ENCODE measurements at regions not wholly inside any gene's neighbourhood (a gene's known extent, or its start where the extent isn't known, plus 50 kb on each side); places are given as distances from the start of the nearest gene placed in this dataset.
"Not testable (repeated sequence)": the region's sequence is repeated elsewhere in the genome, so short reads cannot be mapped to it uniquely, and the experiment has no call there.

DNA sequence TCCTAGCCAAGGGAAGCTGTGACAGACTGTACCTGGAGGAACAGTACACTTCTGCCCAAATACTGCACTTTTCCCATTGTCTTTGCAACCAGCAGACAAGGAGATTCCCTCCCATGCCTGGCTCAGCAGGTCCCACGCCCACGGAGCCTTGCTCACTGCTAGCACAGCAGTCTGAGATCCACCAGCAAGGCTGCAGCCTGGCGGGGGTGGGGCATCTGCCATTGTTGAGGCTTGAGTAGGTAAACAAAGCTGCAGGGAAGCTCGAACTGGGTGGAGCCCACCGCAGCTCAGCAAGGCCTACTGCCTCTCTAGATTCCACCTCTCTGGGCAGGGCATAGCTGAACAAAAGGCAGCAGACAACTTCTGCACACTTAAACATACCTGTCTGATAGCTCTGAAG lies 268.9 kb downstream of the OSR1 start:
- not testable (repeated sequence) for DNase-seq

DNA sequence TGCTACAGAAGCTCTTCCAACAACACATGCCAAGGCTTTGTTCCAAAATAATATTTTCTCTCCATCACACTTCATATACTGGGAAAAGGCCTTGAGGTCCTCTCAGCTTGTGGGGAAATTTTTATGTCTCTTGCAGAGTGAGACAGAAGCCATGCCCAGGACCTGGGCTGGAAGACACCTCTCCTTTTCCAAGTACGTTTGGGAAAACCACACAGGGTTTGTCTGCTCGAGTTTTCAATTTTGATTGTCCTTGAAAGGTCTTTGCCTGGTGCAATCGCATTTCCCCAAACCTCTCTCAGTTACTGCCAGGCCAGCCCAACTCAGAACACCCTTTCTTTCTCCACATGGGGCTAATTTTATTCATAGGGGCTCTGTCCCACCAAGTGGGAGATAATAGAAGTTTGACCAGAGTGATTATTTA lies 272.2 kb downstream of the OSR1 start:
- DNase-seq, result no peak

DNA sequence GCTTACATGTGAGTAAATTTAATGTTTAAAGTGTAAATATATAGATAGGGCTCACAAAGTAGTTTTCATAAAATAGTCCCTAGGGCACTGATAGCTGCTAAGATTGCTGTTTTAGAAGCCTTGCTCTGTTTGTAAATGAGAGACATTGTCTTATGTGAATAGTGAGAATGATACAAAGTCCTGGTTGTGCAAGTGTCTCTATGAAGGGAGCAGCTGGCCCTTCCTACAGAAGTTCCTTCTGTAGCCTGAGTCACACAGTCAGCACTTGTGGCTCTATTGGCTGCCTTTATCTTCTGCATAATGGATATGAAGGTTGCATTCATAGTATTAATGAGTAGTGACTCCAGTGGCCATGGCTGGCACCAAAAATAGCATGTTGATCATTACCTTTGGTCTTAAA lies 279.7 kb downstream of the OSR1 start:
- DNase-seq, result no peak

DNA sequence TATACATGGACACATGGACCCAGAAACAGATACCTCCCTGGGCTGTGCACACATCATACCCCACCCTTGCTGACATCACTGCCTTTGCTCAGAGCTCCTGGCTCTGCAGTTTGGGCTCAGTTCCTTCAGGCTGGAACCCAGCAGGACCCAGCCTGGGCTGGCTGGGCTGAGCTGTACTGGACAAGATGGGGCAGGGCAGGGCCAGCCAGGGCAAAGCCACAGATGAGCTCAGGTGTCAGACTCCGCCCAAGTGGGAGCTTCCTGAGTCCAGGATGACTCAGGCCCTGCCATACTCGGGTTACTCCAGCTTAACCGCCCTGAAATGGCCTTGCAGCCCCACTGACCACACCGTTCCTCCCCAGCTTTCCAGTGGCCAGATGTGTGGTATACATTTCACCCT lies 284.9 kb downstream of the OSR1 start:
- DNase-seq, result peak; percentile 18

DNA sequence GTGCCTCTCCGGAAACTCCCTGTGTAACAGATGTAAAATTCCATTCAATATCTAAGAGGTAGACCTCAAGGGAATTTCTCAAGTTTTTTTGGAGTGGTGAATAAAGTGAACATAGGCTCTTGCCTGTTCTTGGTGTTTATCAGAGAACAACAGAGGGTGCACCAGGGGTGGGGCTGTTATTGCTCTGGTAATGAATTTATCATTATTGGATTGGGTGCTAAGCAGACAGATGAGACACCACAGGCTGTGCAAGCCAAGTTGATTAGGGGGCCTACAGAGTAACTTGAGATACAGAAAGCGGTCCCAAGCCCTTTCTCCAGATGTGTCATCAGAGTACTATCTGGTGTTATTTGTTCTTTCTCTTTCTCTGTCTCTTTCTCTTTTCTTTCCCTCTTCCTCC lies 286.3 kb downstream of the OSR1 start:
- peak; percentile 96 for DNase-seq

DNA sequence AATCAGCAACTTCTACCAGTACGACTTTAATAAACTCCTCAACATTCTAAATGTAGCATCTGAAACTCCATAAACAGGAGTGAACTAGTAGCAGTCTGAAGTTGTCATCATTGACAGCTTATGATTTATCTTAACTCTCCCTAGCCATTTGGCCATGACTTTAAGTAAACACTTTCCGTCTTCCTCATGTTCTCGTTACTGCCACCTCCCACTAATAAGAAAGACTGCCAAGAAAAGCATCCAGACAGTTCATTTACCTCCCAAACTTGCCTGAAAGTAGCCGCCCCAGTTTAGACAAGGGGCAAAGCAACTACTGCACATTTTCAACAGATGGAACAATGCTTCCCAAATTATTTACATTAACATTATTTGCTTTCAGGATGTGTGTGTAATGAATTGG lies 287.5 kb downstream of the OSR1 start:
- DNase-seq, result no peak

DNA sequence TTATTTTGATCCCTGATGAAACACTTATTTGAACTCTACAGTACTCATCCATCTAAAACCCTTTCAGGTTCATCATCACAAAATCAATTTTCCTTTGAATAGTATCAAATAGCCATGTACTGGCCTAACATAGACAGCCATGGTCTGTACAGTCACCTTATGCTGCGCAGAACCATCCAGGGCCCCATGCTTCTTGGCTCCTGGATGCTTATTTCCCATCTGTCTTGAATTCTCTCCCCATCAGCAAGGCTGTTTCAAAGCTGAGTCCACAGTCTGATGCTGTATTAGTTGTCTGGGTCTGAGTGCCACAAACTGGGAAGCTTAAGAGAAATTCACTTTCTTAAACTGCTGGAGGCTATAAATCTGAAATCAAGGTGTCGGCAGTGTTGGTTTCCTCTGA lies 290.2 kb downstream of the OSR1 start:
- peak; percentile 82 for DNase-seq

DNA sequence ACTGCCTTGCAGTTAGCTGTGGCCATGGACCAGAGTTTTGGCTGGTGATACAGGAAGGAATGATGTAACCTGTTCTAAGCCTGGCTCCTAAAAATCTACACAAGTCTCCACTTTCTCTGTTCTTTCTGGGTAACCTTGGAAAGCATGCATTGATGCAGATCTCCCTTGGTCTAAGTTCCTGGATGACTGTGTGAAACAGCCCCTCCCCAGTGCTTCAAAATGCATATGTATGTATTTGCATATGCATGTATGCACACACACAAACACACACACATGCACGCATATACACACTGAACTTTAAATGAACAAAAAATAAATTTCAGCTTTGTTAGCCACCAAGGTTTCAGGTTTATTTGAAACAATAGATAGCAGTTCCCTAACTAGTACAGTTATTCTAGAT lies 296.1 kb downstream of the OSR1 start:
- no peak for DNase-seq

DNA sequence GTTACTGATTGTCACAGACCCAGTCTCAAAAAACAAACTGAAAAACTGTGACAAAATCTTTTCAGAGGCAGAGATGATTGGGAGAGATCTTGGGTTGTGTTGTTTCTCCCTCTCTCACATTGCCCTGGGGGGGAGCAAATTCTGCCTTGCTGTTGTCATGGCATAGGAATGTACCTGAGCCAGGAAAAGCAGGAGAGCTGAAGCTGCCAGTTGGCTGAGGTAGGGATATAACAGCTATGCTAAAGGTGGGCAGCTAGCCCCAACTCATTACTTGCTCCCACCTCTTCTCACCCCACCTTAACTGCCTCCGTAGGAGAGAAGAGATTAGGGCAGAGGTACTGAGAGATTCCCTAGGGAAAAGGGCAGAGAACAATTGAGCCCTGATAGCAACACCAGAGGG lies 299.3 kb downstream of the OSR1 start:
- DNase-seq, result peak; percentile 32

DNA sequence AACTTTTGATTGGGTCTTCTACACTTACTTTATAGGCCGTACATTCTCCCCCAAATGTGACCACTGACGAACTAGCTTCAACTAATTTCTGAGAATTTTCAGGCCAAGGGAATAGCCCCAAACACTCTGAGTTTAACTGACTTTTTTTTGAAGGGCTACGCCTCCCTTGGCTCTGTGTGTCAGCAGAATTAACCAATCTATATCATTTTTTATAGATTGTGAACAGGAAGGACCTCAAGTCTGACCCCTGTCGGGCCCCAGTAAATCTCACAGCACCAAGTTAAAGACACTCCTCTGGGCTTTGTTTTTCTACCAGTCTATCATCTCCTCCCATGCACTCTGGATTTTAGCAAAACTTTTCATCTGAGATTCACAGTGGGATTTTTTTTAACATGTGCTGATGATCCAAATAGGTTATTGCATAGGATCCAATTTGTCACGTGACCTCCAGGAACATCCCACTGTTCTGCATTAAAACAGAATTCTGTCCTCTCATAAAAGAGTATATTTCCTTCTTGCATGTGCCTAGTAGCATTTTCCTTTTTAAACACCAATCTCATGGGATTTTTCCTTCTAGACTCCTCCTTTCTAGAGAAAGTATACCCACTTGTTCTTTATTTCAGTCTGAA lies 307.1 kb downstream of the OSR1 start:
- no peak for DNase-seq

DNA sequence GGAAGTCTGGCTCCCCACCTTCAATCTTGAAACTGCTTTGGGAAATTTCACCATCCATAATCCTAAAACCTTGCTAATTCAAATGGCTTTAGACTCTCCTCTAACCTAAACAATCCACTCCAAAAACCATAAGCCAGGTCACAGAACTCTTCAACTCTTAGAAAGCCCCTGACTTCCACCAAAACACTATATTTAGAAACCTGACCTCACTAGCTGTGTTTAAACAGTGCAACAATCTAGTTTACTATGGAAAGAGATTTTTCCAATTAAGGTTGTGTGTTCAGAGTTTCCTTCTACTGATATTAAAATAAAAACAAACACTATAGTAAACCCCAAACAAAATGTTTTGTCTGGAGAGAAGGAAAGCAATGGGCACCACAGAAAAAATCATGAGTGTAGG lies 308.1 kb downstream of the OSR1 start:
- no peak for DNase-seq

DNA sequence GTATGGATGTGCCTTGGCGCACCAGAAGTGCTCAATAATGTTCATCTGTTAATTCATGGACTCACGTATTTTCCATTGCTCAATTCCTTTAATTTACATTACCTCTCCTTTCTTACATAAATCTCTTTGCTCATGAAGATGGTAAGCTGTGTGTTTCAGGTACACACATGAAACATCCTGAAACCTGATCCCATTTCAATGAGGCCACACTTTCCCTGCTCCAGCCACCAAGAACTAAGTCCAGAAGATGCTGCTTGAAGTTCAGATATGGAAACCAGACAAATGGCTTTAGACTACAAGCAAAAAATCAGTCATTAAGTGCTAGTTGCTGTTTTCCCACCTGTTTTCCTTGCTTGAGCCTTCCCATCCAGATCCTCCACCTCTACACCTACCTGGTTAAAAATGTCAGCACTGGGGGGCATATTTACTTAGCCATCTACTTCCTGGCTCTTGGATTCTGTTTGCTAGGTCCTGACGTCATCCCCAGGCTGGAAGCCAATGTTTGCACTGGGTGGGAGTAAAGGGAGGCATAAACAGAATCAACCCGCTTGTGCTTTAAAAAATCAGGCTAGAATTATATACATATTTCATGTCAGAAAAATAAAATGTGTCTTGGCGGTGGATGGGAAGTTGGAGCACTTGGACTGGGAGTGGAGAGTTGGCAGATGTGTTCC lies 309.7 kb downstream of the OSR1 start:
- no peak for DNase-seq

DNA sequence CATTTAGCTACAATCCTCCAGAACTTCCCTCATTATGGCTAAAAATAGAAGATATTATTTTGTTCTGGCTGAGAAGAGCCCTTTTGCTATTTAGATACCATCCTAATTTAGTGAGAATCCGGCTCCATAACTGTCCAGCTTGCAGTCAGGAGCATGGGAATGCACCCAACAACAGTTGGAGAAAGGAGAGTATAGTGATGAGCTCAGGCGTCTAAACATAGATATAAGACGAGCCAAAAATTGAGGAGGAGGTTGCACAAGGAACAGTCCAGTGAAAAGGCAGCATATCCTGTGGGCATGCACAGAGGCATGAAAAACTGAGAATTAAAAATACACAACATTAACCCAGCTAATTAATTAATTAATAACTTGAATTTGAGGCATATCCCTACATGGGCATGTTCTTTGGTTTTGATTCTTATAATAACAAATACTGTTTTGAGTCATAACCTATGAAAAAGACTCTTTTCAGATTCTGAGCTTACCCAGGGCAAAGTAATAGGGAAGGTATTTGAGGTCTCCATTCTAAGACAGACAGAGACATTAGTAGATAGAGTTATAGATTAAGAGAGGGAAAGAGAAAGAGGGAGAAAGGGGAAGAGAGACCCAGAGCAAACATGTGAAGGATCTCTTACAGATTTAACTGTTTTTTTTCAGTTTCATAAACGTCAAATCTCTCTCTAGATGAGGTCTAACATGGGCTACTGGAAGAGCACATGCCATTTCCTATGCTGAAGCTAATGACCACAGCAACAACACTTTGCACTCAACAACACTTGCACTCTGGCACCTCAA lies 311.2 kb downstream of the OSR1 start:
- DNase-seq, result no peak

DNA sequence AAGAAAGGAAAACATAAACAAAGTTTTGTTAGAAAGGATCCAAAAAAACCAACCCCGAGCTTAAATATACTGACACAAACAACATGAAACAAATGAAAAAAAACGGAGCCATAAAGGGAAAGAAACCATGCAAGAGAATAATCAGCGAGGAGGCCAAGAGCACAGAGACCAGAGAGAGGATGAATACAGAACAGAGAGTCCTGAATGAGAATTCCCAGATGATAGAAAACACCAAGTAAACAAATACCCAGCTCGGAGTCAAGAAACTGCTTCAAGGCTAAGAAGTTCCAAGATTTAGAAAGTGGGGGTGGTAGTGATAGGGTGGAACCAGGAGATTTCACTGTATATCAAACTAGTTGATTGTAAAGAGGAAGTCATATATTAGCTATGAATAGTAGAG lies 313.3 kb downstream of the OSR1 start:
- no peak for DNase-seq

DNA sequence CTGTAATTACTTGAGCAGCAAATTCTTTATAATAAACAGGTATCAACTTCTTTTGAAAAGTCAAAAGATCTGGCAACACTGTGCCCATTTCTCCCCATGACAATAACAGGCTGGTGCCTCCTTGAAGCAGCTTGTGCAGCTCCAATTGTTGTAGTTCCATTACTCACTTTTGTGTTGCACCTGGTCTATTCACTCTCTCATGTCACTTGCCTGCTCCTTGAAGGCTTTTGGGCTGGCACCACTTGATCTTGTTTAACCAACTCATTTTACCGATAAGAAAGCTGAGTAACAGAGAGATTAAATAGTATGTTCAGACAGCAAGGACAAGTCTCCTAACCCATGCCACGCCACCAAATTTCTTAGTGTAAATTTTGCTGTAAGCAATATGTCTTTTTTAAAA lies 314.5 kb downstream of the OSR1 start:
- DNase-seq, result no peak

DNA sequence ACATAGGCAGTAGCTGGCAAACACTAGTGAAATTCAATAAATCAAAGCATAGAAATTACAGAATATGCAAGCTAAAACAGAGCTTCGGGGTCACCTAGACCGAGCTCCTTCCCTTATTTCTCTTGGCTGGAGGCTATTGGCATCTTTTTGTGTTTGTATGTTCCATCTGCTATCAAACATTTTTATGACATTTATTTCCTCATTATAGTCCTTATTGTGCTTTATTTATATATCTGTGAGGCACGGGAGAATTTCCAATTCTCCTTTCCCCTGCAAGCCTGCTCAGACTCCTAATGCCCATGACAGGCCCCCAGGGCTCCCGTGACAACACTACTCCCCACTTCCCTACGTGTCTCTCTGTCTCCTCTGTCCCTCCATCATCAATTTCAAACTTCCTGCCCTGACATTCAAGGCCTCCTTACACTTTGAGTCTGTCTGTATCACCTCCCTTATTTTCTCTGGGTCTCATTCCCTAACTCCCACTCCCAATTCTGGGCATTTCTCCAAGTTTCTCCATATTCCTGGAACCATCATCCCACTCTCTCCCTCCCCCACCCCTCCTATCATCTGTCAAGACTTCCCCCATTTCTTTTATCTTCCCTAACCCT lies 316.9 kb downstream of the OSR1 start:
- DNase-seq, result no peak

DNA sequence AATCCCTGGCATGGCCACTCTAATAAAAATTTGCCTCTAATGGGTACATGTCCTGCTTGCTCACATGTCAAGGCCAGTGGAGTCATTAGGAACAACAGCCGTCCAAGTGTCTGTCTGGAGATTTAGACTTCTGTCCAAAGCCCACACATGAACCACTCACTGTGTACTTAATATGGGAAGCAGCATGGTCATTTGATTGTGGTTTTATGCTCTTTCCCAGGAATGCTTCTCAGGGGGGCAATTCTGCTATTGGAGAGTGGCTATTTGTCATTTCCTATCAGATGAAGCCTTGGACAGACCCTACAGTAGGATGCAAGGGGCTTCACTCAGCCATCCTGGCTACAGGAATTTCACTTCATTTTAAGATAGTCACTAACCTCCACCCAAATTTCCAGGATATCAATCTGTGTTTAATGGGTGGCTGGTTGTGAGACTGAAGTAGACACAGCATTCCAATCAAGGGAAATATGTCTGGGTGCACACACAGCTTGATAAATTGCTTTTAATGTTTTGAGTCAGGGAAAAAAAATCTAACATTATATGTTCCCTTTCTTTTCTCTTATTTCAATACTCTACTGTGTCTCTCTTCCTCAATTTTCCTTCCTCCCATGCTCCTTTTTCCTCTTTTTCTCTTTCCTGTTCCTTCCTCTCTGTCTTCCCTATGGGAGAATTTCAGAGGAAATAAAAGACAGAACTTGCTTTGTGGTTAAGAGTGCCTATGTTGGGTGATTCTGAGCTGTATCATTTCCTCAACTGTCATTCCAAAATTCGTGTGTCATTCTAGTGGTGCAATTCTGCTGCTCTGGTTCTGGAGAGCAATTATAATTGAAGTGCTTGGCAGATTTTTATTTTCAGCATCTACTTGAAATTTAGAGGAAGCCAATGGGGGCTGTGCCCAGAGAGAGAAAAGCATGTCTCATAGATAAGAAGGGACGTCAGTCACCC lies 320.1 kb downstream of the OSR1 start:
- DNase-seq, result no peak

DNA sequence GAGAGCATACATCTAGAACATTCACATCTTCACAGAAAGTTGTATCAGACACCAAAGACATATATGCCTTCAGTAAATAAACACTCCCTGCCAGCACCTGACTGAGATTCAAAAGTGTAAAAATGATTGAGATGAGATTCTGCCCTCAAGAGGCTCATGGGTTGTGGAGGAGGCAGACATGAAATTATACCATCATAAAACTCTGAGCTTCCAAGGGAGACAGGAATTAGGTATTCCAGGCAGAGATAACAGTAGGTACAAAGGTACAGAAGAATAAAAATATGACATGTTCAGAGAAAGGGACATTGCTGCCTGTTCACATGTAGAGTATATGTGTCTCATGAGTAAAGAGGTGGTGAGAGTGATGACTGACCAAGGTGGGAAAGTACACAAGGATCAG lies 322.3 kb downstream of the OSR1 start:
- DNase-seq, result no peak

DNA sequence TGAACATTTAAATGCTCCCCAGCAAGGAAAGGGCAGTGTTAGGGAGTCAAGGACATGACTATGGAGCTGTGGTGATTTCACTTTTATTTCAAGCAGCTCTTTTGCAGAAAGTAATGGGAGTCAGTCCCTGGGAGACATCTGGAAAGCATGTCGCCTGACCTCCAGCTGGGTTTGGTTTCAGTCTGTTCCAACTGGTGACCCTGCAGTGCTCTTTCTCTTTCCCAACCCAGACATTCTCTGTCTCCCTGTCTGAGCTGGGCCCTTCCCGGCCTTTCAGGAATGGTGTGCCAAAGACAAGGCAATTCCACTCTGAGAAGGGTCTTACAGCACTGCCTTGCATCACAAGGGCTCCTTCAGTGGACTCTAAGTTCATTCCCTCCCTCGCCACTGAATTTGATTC lies 323.2 kb downstream of the OSR1 start:
- no peak for DNase-seq

DNA sequence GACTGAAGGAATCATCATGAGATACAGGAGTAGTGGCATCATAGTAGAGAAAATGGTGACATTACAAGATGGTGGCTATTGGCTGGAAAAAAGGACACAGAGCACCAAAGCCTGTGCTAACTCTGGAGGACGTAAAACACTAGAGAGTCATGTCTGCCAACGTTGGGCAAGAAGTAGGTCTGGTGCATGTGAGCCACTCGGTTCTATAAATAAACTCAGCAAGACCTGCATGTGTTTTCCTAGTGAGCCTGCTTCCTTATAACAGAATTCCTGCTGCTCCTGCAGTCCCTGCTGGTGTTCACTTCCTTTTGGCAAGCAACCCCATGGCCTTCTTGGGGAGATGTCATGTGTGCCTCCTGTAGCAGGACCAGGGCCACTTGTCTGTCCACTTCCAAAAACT lies 325.2 kb downstream of the OSR1 start:
- no peak for DNase-seq

DNA sequence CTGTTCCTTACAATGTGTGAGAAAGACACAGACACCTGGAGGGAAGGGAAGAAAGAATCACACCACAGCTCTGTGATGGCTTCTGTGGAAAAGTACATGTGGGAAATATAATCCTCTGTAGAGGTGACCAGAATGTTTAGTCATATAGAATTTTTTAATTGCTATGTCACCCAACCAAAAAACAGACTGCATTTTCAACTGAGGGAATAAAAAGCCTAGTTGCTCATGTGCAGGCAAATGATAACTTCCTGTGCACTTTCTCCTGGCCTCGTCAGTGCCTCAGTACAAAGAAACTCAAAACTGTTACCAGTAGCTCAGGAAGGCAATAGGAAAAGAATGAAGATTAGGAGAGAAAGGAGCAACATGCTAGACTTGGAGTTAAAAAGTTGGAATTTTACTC lies 326.8 kb downstream of the OSR1 start:
- no peak for DNase-seq

DNA sequence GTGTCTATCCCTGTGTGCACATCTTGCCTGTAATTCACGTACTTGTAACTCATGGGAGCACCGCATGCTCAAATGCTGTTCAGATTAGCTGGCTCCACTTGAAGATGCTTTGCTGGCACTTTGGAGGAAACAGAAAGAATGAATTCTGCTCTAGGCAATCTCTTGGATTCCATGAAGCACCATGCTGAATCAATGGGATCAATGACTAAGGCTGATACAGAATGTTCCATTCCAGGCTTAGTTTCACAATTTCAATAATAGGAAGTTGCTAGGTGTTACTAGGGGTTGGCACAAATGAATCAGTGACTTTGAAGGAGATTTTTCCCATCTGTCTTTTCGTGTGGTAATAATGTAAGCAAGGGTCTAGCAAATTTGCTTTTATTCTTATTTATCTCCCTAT lies 328.8 kb downstream of the OSR1 start:
- no peak for DNase-seq

Measured in NCI-H82 (cell line).